NCI-H2196 (cell line): ENCODE measurements at regions not wholly inside any gene's neighbourhood (a gene's known extent, or its start where the extent isn't known, plus 50 kb on each side); places are given as distances from the start of the nearest gene placed in this dataset.

ENCODE experiments used
- DNase-seq: peaks from one replicate; lab custom pipeline; 2025; ENCODE audit not compliant: unreplicated experiment; lab: John Stamatoyannopoulos, UW

DNA sequence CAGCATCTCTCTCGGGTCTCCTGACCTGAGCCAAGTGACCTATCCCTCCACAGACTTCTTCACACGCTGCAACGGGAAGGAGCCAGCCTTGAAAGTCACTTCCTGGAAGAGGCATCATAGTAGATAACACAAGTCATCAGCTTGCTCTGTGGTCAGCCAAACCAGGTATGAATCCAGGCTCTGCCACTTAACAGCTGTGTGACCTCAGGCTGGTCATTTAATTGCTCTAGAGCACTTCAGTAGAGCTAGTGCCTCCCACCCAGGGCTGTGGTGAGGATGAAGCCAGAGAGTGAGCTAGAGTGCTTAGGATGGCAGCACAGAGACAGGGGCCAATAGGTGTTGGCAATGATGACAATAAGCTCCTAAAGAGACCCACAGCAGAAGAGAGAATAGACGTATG, 247.7 kb upstream of the ZMIZ1 start:
- DNase-seq = no peak

DNA sequence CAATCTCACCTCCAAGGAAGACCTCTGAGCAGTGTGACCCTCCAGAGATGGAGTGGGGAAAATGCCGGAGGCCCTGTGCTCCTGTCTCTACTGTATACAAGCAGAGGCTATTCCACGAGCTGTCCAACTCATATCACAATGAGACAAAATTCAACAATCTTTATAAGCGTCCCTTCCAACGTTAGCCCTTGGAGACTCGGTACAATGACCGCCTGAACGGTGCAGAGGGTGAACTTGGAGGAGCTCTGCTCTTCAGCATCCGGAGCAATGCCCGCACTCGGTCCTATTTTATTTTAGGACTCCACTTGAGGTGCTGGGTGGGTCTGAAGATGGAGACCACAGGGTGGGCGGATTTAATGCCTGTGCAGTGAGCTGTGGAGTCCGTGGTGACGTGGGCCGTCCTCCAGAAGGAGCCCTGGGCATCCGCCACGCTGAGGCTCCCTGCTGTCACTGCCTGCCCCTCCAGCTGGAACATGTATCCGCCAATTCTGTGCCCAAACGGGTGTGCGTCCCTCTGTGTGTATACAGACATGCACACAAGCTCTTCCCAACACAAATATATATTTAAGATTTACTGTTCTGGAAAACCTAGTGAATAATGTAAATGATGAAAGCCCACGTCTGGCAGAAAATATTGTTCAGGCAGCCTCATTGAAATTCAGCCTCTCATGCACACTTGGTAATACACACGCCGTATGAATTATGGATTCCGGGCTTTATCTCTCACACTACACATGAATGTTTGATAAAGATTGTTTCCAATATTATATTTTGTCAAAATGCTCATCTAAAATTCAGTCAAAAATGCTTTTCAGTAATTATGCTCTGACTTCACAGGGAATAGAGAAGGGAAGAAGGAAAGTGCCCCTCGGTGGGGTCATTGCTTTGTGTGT, 239.9 kb upstream of the ZMIZ1 start:
- no peak for DNase-seq

DNA sequence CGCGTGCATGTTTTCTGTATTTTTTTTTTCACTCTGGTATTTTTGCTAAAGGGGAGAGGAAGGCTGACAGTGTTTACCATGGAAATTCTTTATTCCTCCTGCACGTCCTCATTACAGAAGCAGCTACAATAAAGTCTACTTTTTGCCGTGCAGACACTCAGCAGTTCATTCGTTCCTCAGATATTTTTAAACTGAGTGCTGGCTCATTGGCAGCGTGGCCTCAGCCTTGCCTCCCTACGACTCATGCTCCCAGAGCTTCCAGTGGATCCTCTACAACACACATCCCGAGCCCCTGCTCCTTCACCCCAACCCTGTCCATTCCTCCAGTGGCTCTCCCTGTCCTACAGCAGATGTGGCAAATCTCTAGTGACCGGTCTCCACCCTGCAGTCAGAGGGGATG, 239.2 kb upstream of the ZMIZ1 start:
- no peak for DNase-seq

DNA sequence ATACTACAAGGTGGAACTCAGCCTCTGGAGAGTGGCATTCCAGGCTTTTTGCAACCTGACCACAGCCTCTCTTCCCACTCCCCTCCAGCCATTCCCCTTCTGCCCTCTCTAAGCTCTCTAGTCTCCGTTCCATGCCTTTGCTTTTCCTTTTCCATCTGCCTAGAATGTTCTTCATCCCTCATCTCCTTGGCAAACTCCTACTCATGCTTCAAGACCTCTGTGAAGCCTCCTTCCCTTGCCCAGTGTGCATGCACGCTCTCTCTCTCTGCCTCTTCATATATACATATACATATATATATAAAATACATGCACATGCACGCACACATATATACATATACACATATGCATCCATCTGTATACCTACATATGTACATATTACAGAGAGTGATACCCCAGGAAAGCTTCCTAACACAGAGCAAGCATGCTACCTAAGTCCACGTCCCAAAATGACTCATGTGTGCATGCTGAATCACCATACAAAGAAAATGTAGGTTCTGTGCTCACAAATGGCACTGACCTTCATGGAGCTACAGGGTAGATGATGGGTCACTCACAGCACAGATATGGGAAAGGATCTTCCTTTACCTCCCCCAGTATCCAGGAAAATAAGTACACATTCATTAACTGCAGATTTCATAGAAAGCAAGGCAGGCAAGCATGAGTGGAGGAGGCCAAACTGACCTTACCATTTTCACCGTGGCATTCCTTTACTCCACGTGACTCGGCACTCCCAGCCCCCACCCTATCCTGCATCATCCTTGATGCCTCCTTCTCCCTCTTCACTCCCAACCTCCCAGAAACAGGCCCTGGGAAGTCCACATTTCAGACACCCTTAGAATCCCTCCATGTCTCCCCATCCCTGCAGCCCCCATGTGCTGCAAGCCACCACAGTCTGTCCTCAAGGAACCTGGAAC, 238.4 kb upstream of the ZMIZ1 start:
- DNase-seq = no peak

DNA sequence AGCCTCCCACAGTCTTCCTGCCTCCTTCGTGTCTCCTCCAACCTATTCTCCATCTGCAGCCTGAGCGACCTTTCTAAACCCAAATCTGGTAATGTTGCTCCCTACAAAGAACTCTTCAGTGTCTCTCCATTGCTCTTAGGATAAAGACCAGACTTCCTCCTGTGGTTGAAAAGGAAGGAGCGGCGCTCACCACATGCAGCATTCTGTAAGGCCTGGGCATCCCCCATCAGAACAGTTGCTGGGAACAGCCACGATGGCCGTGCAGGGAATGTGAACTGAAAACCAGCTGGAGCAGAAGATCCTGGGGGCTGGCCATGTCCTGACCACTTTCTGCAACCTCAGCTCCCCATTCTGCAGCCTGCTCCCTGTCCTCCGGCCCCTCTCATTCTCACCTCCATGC, 237.8 kb upstream of the ZMIZ1 start:
- no peak for DNase-seq

DNA sequence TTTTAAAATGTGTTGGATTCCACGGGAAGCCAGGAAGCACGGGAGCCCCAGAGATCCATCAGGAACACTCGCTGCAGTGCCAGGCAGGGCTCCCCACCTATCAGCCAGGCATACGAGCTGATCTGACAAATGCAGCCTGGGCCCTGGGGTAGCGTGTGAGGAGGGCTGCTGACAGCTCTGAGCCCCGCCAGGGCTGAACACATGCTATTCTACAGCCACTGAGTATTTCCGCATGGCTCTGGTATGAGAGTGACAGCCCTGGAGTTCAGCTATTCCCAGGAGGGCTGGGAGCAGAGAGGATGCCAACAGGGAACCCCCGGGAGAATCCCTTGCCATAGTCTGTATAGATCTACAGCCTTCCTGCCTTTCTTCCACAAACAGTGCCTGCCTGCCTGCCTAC, 237.3 kb upstream of the ZMIZ1 start:
- DNase-seq = no peak

DNA sequence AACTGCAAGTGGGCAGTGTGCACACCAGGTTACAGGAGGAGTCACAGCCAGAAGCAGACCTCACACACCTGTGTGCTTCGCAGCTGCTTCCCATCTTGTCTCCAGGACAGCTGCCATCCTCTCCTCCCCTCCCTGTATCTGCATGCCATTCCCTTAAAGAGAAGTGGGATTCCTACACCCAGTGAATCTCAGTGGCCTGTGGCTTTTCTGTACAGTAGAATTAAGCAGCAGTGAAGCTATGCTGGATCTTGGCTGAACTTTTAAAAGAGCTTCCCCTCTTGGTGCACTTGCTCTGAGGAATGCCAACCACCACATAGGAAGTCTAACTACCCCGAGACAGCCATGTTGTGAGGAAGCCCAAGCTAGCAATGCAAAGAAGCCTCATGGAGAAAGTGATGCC, 236.5 kb upstream of the ZMIZ1 start:
- no peak for DNase-seq

DNA sequence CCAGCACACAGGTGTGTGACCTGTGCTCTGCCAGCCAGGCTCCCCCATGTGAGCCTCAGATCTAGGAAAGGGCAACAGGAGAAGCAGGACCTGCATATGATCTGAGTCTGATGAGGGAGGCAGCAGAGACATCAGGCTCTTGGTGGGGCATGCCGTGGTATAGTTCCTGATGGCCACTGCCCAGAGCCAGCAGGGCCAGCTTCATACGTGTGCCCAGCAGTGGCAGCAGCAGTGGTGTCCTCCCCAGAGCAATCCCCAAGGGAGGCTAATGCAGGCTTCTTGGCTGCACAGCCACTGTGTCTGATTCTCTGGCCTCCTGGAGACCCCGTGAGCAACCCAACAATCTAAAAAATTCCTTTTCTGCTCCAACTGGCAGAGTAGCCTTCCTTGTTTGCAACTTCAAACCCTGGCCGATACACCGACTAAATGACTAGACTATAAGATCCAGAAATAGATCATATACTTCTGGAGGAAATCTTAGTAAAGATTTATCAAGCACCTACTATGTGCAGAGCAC, 230.6 kb upstream of the ZMIZ1 start:
- DNase-seq = no peak

DNA sequence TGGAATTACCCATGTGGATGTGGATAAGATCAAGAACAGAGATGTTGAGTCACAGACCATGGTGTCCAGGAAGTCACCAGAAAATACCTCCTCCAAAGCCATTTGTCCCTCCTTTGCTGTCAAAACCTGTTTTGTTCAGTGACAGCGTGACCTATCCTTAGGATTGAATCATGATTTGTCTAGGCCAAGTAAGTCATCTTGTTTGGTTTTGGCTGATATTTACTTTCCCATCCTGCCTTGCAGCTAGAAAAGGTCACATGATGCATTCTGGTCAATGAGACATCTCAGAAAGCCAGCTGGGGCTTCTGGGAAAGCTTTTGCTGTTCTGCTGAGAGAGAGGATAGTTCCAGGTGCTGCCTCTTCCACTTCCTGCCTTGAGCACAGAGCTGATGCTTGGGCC, 225.3 kb upstream of the ZMIZ1 start:
- no peak for DNase-seq

DNA sequence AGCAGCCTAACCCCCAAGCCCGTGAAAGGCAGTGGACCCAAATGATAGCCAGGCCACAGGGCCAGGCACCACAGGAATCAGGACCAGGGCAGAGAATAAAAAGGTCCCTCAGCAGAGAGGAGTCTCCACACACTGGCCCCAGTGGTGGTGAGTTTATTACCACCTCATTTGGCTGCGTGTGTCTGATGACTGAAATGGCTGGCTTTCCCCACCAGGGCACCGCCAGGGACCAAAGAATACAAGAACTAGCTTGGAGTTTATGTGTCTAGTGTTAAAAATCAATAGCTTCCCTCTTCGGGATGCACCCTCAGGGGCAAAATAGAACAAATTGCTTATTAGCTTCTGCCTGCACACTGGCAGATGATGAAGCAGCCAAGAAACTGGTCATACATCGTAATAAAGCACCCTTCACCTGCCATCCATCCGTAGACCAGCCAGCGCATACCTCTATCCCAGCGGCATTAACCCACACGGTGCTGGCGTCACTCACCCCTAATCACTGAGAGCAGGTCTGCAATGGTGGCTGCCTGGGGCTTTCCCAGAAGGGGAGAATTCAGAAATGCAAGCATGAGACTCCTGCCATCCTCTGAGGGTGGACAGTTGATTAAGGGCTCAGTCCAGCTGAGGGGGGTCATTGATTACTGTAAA, 223.7 kb upstream of the ZMIZ1 start:
- DNase-seq = no peak

DNA sequence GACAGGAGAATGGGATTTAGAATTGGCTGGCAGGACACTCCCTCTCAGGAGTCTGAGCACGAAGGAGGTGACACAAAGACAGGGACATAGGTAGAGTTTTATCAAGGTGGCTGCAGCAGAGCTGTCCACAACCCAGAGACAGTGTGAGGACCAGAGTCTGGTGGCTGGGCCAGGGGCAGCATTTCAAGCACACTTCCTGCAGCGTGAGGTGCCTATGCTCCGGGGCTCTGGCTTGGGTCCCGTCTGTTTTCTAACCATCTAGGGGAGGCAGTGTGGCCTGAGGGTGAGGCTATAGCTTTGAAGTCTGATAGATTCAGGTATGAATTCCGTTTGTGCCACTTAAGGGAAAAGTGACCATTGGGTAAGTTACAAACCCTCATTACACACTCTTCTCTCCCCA, 222.7 kb upstream of the ZMIZ1 start:
- no peak for DNase-seq

DNA sequence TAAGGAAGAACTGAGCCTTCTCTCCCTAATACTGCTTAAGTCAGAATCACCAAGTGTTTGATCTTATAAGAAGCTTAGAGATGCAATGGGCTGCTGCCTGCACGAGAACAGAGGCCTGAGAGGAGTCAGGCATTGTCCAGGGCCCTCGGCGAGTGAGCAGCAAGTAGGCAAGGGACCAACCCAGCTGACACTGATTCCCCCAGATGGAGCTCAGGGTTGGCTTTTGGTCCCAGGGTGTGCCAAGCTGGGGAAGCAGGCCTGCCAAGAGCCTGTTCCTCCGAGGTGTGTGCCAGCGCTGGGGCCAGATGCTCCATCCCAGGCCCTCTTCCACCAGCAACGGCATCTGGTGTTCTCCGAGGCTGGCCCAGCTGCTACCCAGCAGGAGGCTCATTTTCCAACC, 222.0 kb upstream of the ZMIZ1 start:
- no peak for DNase-seq

DNA sequence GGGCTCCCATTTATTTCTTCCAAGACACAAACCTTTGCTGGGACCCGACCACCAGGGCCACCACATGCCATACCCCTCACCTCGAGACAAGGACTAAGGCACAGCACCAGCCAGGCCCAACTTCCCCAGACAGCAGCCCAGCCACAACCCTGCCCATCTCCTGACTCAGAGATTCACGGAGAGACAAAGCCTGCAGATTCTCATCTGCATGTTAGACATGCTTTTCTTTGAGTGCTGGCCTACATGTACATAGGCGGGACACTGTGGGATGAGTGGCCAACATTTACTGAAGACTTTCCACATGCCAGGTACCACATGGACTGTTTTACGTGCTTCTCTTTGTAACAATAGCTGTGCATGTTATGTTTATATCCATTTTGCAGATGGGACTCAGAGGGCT, 221.3 kb upstream of the ZMIZ1 start:
- no peak for DNase-seq

DNA sequence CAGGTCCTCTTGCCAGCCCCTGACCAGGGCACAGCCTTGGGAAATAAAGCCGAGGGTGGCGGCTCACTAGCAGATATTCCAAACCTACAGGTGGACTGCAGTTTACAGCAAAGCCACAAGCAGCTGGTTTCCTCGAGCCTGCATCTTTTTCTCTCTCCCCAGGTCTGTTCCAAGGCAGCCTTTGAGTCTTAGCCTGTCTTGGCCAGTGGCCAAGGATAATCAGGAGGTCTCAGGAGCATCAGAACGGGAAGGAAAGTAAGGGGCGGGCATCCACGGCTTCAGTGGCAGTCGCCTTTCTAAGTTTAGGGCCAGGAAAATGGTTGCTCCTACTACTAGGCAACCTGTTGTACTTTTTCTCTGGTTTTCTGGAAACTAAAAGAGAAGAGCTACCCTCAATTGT, 219.7 kb upstream of the ZMIZ1 start:
- DNase-seq = no peak

DNA sequence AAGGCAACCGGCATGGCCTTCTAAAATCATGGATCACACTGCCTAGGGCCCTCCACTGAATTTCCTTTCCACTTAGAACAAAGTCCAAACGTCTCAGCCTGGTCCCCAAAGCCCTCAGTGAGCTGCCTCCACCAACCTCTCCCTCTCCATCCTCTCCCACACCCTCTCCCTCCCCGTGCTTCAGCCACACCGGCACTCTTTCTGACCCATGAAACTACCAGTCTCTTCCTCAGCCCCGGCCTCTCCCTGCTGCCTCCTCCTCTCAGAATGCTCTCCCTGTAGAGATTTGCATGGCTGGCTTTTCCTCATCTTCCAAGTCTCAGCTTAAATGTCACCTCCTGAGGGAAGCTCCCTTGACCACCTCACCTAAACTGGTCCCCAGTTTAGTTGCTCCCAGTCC, 219.0 kb upstream of the ZMIZ1 start:
- no peak for DNase-seq

DNA sequence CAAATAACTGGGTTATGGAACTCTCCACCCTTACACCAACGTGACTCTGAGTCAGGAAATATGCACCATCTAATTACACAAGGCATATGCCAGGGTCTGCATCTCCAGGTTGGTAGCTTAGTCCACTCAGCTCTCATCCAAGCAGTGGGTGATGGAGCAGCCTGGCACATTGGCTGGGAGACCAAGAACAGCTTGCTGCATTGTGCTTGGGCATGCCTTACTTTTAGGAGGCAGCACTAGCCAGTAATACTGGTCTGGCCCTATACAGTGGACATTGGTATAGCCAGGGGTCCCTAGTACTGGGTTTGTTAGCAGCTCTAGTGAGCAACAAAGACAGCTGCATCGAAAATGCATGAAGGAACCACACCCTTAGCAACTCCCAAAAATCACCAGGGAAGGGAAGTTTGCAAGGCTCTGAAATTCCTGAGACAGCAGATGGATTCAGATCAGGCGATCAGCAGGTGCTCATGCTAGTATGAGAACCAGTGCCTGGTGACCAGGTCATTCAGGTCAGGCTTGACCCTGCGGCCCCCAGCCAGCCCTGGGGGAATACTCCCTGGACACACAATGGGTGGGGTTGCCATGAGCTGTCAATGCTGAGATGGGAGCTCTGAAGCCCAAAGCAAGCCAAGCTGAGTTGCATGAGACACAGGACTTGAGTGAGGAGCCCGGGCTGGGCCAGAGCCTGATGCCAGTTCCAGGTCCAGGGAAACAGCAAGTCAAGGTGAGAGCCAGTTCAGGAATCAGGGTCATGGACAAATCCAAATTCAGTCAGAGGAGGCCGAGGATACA, 217.9 kb upstream of the ZMIZ1 start:
- no peak for DNase-seq

DNA sequence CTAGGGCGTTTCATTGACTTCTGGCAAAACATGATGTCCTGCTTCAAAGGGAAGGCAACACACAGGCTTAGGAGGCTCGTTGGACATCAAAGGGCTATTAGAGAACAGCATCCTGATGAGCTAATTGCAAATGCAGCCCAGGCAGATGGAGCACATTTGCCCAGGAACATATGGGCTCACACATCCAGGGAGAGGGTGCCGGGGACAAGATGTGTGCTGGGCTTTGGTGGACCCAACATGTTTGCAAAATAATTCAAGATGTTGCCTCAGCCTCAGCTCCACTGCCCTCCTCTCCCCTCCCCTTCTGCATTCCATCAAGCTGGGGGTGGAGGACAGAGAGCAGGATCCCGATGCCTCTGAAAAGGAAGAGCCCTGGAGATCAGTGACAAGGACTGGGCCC, 217.1 kb upstream of the ZMIZ1 start:
- no peak for DNase-seq

DNA sequence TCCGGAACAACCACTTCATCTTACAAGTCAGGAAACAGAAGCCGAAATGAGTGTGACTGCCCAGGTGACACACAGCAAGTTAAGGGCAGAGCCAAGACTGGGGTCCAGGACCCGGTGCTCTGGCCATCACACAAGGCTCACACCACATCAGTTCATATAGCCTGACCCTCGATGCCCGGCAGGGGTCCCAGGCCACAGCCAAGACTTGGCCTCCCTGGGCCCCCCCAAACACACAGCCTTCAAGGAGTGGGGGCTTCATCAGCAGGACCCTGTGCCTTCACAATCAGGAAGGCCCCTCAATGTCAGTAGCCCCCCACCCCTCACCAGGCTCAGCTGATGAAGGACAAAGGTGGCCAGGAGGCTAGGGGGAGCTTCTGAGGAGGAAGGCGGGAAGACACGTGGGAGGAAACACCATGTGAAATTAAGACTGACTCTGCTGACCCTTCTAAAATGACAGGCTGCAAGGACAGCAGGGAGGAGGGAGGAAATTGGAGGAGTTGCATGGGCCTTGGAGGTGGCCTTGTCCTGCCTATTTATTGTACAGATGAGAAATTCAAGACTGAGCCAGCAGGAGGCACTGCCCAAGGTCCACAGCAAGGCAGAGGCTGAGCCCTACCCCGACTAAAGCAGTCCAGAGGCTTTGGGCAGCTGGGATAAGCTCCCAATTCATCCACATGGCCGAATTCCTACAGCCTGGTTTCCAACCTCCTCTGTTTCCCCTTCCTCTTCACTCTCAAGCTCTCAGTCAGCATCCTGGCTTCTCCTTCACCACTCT, 216.1 kb upstream of the ZMIZ1 start:
- DNase-seq = no peak

DNA sequence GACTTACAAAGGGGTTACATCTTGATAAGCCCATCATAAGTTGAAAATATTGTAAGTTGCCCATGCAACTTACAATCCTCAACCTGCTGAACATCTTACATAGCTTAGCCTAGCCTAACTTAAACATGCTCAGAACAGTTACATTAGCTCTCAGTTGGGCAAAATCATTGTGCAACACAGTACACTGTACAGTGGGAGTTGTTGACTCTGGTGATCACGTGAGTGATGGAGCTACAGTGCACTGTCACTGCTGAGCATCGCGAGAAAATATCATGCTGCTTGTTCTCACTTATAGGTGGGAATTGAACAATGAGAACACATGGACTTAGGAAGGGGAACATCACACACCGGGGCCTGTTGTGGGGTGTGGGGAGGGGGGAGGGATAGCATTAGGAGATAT, 214.9 kb upstream of the ZMIZ1 start:
- DNase-seq = no peak

DNA sequence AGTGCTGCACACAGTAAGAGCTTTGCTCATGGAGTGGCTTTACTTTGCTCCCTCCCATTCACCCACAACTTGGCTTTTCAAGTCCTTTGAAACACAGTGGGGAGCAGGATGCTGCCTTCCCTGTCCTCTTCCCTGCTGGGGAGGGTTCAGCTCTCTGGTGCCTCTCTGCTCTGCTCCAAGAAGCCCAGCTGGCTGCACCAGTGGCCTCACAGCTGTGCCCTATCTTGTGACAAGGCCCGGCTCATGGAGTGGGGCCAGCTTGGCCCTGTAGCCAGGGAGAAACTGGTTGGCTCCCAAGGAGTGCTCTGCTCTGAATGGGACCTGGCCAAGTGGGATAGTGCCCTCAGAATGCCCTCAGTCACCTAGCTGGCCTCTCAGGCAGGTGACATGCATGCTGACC, 212.3 kb upstream of the ZMIZ1 start:
- no peak for DNase-seq
